ENCODE measurements at regions not wholly inside any gene's neighbourhood (a gene's known extent, or its start where the extent isn't known, plus 50 kb on each side); places are given as distances from the start of the nearest gene placed in this dataset.
"Not testable (repeated sequence)": the region's sequence is repeated elsewhere in the genome, so short reads cannot be mapped to it uniquely, and the experiment has no call there.

GRCh38 chr3:59257506-59257905 is 207.7 kb upstream of the CFAP20DC start:
- DNase-seq (ENCODE audit: low spot score): no peak

- DNase-seq (ENCODE audit: low spot score): no peak
These were observed 206.4 kb upstream of the CFAP20DC start for GRCh38 chr3:59256230-59256629.

GRCh38 chr3:59254976-59255375 is 205.2 kb upstream of the CFAP20DC start:
- no peak for DNase-seq (ENCODE audit: low spot score)

- DNase-seq (ENCODE audit: low spot score): no peak
These were observed 204.6 kb upstream of the CFAP20DC start for GRCh38 chr3:59254433-59254832.

- no peak for DNase-seq (ENCODE audit: low spot score)
These were observed 203.7 kb upstream of the CFAP20DC start for GRCh38 chr3:59253523-59253922.

GRCh38 chr3:59251869-59252268 is 202.0 kb upstream of the CFAP20DC start:
- peak; percentile 36 for DNase-seq (ENCODE audit: low spot score)

- no peak for DNase-seq (ENCODE audit: low spot score)
These were observed 200.8 kb upstream of the CFAP20DC start for GRCh38 chr3:59250600-59250999.

- no peak for DNase-seq (ENCODE audit: low spot score)
These were observed 200.0 kb upstream of the CFAP20DC start for GRCh38 chr3:59249698-59250361.

- no peak for DNase-seq (ENCODE audit: low spot score)
These were observed 199.2 kb upstream of the CFAP20DC start for GRCh38 chr3:59249004-59249403.

GRCh38 chr3:59247402-59247841 is 197.6 kb upstream of the CFAP20DC start:
- no peak for DNase-seq (ENCODE audit: low spot score)

GRCh38 chr3:59246719-59247401 is 197.0 kb upstream of the CFAP20DC start:
- no peak for DNase-seq (ENCODE audit: low spot score)

GRCh38 chr3:59245859-59246501 is 196.2 kb upstream of the CFAP20DC start:
- DNase-seq (ENCODE audit: low spot score): no peak

- DNase-seq (ENCODE audit: low spot score): no peak
These were observed 195.6 kb upstream of the CFAP20DC start for GRCh38 chr3:59245300-59245858.

- no peak for DNase-seq (ENCODE audit: low spot score)
These were observed 194.5 kb upstream of the CFAP20DC start for GRCh38 chr3:59244343-59244742.

GRCh38 chr3:59243476-59243875 is 193.7 kb upstream of the CFAP20DC start:
- no peak for DNase-seq (ENCODE audit: low spot score)

GRCh38 chr3:59240666-59241255 is 190.9 kb upstream of the CFAP20DC start:
- DNase-seq (ENCODE audit: low spot score): no peak

- no peak for DNase-seq (ENCODE audit: low spot score)
These were observed 187.3 kb upstream of the CFAP20DC start for GRCh38 chr3:59237121-59237520.

- DNase-seq (ENCODE audit: low spot score): no peak
These were observed 185.8 kb upstream of the CFAP20DC start for GRCh38 chr3:59235634-59236012.

- no peak for DNase-seq (ENCODE audit: low spot score)
These were observed 185.2 kb upstream of the CFAP20DC start for GRCh38 chr3:59234884-59235633.

- DNase-seq (ENCODE audit: low spot score): not testable (repeated sequence)
These were observed 180.6 kb upstream of the CFAP20DC start for GRCh38 chr3:59230379-59230778.

GRCh38 chr3:59213860-59214259 is 164.0 kb upstream of the CFAP20DC start:
- no peak for DNase-seq (ENCODE audit: low spot score)
